Body of pancreas (tissue), 4 donors: ENCODE measurements at regions not wholly inside any gene's neighbourhood (a gene's known extent, or its start where the extent isn't known, plus 50 kb on each side); places are given as distances from the start of the nearest gene placed in this dataset.
A peak's percentile ranks its signal among the peaks of the same experiment; 100 is the strongest.
"Not testable (repeated sequence)": the region's sequence is repeated elsewhere in the genome, so short reads cannot be mapped to it uniquely, and the experiment has no call there.

Experiments used
- ATAC-seq: fragments of 150-250 bp; one replicate; pipeline ENCODE4 v1.9.1; 2016
- DNase-seq, 4 donors: peaks; one replicate each; pipeline ENCODE4 v3.0.0-alpha.2; 2019
- H3K27ac ChIP-seq, 4 donors: fragments of 200-600 bp; sonication (generic); 1 replicate in 3 of 4; 2 replicates in 1 of 4; pipeline versions ENCODE4 v1.5.1 to v1.6.1; 2016 to 2019; ENCODE audit warnings: mild to moderate bottlenecking in 1 of 4, mixed read lengths in 1 of 4, moderate library complexity in 1 of 4
- H3K27me3 ChIP-seq, 2 donors: fragments of 200-600 bp; sonication (generic); one replicate each; pipeline ENCODE4 v1.6.0; 2016; ENCODE audit warnings: mild to moderate bottlenecking in 1 of 2
- H3K36me3 ChIP-seq, 2 donors: fragments of 200-600 bp; sonication (generic); replicated peaks in 1 of 2; 2 replicates each; pipeline ENCODE4 v1.5.1; 2016; ENCODE audit warnings: low read depth in 2 of 2; ENCODE audit not compliant: insufficient read depth in 1 of 2
- H3K4me1 ChIP-seq: fragments of 200-600 bp; sonication (generic); one replicate; pipeline ENCODE4 v1.6.0; 2016
- H3K4me3 ChIP-seq, 2 donors: fragments of 200-600 bp; sonication (generic); 1 replicate in 1 of 2; 2 replicates in 1 of 2; pipeline ENCODE4 v1.5.1; 2016 to 2019
- H3K9me3 ChIP-seq, 3 donors: fragments of 200-600 bp; sonication (generic); 1 replicate in 2 of 3; 2 replicates in 1 of 3; pipeline ENCODE4 v1.5.1; 2016
- POLR2A ChIP-seq, 3 donors: fragments of 450-650 bp; IDR thresholded peaks; one replicate each; pipeline ENCODE4 v1.6.1; 2016; ENCODE audit warnings: antibody characterized with exemption in 3 of 3, mild to moderate bottlenecking in 2 of 3
- WGBS, 2 donors: methylation state at CpG; one replicate each; pipeline ENCODE4 v1.1.5; 2017; 5-methylcytosine and 5-hydroxymethylcytosine counted together
- intact Hi-C: fragments of 100-400 bp; cut with DNase I; formaldehyde crosslinking; loops from one replicate; pipeline ENCODE4 v1.15.1; 2023
- TF ChIP-seq, protein P1 (sequence below), 7 experiments: fragments of 450-650 bp in 4 of 7; fragments of 200-600 bp in 3 of 7; sonication (generic) in 3 of 7; IDR thresholded peaks; one replicate each; pipeline ENCODE4 v1.5.1; 2016 to 2019; ENCODE audit warnings: antibody characterized with exemption in 7 of 7

DNA sequence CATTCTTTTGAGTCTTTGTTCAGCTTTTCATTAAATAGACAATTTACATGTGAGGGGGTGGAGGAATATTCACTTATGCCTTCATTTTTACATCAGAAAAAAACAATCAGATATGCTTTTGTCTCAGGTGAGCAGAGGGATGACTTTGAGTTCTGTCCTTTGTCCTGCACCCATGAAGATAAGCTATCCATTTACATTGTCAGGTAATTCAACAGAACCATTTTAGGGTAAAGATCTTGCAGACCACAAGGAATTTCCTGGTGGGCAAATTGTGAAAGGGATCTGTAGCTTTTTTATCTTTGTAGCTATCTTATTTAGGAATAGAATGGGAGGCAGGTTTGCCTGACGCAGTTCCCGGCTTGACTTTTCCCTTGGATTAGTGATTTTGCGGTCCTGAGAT lies 242.7 kb upstream of the IRF2BP2 start:
- no peaks in the 10 kb centered on the region for H3K9me3 ChIP-seq
- H3K27me3 ChIP-seq, result no peaks in the 10 kb centered on the region
- no peaks in the 10 kb centered on the region for H3K36me3 ChIP-seq
- 95 to 98% methylated on average over 3 of the region's 3 CpGs for WGBS, 2 donors
- no peaks in the 10 kb centered on the region for H3K4me1 ChIP-seq
- no peak for DNase-seq
- no peak overlapping the region for H3K4me3 ChIP-seq
- intact Hi-C loops, result no loop called here
- TF ChIP-seq, protein P1, sequence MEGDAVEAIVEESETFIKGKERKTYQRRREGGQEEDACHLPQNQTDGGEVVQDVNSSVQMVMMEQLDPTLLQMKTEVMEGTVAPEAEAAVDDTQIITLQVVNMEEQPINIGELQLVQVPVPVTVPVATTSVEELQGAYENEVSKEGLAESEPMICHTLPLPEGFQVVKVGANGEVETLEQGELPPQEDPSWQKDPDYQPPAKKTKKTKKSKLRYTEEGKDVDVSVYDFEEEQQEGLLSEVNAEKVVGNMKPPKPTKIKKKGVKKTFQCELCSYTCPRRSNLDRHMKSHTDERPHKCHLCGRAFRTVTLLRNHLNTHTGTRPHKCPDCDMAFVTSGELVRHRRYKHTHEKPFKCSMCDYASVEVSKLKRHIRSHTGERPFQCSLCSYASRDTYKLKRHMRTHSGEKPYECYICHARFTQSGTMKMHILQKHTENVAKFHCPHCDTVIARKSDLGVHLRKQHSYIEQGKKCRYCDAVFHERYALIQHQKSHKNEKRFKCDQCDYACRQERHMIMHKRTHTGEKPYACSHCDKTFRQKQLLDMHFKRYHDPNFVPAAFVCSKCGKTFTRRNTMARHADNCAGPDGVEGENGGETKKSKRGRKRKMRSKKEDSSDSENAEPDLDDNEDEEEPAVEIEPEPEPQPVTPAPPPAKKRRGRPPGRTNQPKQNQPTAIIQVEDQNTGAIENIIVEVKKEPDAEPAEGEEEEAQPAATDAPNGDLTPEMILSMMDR (IDR thresholded peaks at IDR 0.05), result no peak
- no peak for TF ChIP-seq POLR2A (IDR thresholded peaks at IDR 0.05)
- H3K27ac ChIP-seq, result no peak overlapping the region
- ATAC-seq, result no peak

DNA sequence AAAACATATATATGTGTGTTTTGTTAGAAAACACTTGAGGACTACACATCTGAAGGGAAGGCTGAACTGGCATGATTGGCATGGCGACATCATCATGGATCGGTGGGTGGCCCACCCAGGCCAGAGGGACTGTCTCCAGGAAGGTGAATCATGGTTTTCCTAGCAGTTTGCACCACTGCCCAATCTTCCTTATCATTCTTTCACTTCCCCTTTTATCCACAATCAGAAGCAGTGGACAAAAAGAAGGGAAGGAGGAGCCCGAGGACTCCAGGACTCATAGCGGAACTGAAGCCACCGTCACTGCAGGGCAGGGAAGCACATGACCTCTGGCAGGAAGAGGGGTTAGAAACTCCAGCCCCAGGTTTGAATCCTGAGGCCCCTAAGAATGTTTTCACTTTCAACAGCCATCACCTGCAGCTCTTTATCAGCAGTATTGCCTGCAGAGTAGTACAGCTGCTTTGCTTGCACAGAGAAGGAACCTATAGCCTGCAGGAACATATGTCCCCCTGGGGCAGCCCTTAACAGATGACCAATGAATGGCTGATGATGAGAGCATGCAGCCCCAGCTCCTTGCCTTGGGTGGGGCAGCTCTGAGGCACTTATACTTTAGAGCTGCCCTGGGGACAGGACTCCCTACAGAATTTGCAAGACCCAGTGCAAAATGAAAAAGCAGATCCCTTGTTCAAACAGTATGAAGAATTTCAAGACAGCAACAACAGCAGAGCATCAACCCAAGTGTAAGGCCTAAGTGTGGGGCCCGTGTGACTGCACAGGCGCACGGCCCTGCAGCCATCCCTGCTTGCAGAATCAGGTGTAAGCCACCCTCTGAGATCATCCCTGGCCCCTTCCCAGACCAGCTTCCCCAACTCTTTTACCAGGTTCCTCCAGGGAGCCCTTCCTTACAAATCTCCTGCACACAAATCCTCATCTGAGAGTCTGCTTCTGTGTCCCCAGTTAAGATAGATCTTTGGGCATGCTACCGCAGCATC lies 241.8 kb upstream of the IRF2BP2 start:
- Histone ChIP-seq H3K4me1 (no peaks in the 10 kb centered on the region), H3K4me3 (no peak overlapping the region), H3K27ac (no peak overlapping the region), H3K9me3 (no peaks in the 10 kb centered on the region), H3K36me3 (no peaks in the 10 kb centered on the region), H3K27me3 (no peaks in the 10 kb centered on the region)
- ATAC-seq, result no peak
- intact Hi-C loops, result no loop called here
- WGBS, 2 donors, result 63 to 79% methylated on average over 8 to 9 of the region's 9 CpGs
- peak in 1 of 4 donors; percentile 44 for DNase-seq
- TF ChIP-seq, protein P1 (IDR thresholded peaks at IDR 0.05), result no peak
- TF ChIP-seq POLR2A (IDR thresholded peaks at IDR 0.05), result no peak

DNA sequence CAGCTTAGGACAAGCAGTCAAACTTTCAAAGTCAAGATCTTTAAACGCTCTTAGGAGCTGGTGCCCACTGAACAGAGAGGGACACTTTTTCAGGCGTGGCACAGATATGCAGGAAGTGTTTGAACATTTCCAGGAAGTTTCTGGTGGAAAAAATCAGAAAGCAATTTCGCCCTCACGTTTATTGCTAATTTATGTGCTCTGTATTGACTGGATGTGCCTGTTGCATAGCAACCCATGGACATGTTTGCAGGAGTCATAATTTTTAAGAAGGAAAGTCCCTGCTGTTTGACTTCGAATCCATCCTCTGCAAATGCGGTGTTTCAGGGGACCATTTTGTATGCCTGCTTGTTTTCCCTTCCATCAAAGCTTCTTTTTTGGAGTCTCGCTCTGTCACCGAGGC lies 239.9 kb upstream of the IRF2BP2 start:
- DNase-seq, result no peak
- Histone ChIP-seq H3K4me3 (no peak overlapping the region), H3K36me3 (no peaks in the 10 kb centered on the region), H3K27me3 (no peaks in the 10 kb centered on the region), H3K9me3 (no peaks in the 10 kb centered on the region), H3K27ac (peak overlapping the region in 1 of 4 donors; percentile 40), H3K4me1 (peaks cover 12% of the 10 kb centered on the region)
- WGBS, 2 donors, result 76 to 81% methylated on average over 8 of the region's 8 CpGs
- TF ChIP-seq, protein P1 (IDR thresholded peaks at IDR 0.05), result no peak
- TF ChIP-seq POLR2A (IDR thresholded peaks at IDR 0.05), result no peak
- intact Hi-C loops, result no loop called here
- no peak for ATAC-seq

DNA sequence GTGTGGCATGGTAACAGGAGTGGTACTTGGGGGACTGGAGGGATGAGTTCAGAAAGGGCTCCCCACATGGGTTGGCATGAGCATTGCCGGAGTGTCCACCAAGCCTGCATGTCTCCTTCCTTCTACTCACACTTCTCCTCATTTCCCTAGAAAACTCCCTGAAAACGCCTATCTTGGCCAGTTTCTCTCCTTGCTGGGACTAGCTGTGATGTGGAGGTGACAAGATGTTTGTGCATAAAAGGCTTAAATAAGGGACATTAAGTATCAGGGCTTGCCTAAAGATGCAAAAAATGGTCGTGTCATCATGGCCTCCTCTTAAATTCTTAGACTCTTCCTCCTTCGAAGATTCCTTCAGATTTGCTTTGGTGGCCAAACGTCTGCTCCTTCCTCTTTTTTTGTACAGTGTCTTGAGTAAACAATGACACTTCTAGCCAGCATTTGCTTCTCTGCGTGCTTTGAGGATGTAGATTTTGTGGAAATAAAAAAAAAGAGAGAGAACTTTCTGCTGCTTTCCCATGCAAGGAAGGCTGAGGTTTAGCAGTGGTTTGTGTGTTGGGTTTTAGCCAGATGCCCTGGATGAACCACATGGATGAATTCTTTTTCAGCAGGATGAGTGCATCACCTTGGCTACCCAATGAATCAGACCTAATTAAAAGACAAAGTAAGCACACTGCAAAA lies 239.1 kb upstream of the IRF2BP2 start:
- Histone ChIP-seq H3K27me3 (no peaks in the 10 kb centered on the region), H3K9me3 (no peaks in the 10 kb centered on the region), H3K27ac (peak overlapping the region in 1 of 4 donors; percentile 40), H3K36me3 (no peaks in the 10 kb centered on the region), H3K4me3 (no peak overlapping the region), H3K4me1 (peaks cover 15% of the 10 kb centered on the region)
- ATAC-seq (no peak), DNase-seq (peak in 1 of 4 donors; percentile 45)
- intact Hi-C loops, result no loop called here
- 58 to 70% methylated on average over 6 of the region's 6 CpGs for WGBS, 2 donors
- no peak for TF ChIP-seq POLR2A (IDR thresholded peaks at IDR 0.05)
- TF ChIP-seq, protein P1 (IDR thresholded peaks at IDR 0.05), result no peak

DNA sequence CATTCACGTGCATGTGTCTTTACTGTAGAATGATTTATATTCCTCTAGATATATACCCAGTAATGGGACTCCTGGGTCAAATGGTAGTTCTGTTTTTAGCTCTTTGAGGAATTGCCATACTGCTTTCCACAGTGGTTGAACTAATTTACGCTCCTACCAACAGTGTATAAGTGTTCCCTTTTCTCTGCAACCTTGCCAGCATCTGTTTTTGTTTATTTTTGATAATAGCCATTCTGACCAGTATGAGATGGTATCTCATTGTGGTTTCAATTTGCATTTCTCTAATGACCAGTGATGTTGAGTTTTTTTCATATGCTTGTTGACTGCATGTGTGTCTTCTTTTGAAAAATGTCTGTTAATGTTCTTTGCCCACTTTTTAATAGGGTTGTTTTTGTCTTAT lies 236.8 kb upstream of the IRF2BP2 start:
- H3K27ac ChIP-seq, H3K9me3 ChIP-seq, DNase-seq, H3K27me3 ChIP-seq, H3K4me3 ChIP-seq, H3K36me3 ChIP-seq, ATAC-seq, intact Hi-C loops: not testable (repeated sequence)
- peaks cover 15% of the 10 kb centered on the region for H3K4me1 ChIP-seq
- 88 to 98% methylated on average over 2 of the region's 2 CpGs for WGBS, 2 donors
